Right lobe of liver (tissue), 6 donors: ENCODE measurements at regions not wholly inside any gene's neighbourhood (a gene's known extent, or its start where the extent isn't known, plus 50 kb on each side); places are given as distances from the start of the nearest gene placed in this dataset.

Source experiments
- ATAC-seq, 4 donors: fragments of 200-7000 bp; cut with Tn5 transposase; one replicate each; pipeline ENCODE4 v1.9.1; 2020; ENCODE audit warnings: mild to moderate bottlenecking in 4 of 4, moderate library complexity in 4 of 4
- DNase-seq, 3 donors: peaks; one replicate each; pipeline ENCODE4 v3.0.0-alpha.2; 2020
- H3K27ac ChIP-seq, 3 donors: fragments of 200-600 bp; one replicate each; pipeline ENCODE4 v1.8.0; 2022
- H3K27me3 ChIP-seq, 2 donors: fragments of 200-600 bp; one replicate each; pipeline ENCODE4 v1.8.0; 2022
- H3K36me3 ChIP-seq, 4 donors: fragments of 200-600 bp; sonication (generic) in 1 of 4; one replicate each; pipeline versions ENCODE4 v1.5.1 to v1.8.0; 2017 to 2022; ENCODE audit warnings: control low read depth in 1 of 4
- H3K4me1 ChIP-seq, 4 donors: fragments of 200-600 bp; sonication (generic) in 1 of 4; one replicate each; pipeline versions ENCODE4 v1.5.1 to v1.8.0; 2017 to 2022; ENCODE audit warnings: control low read depth in 1 of 4
- H3K4me3 ChIP-seq, 3 donors: fragments of 200-600 bp; one replicate each; pipeline ENCODE4 v1.8.0; 2022
- H3K9me3 ChIP-seq, 4 donors: fragments of 200-600 bp; sonication (generic) in 1 of 4; one replicate each; pipeline versions ENCODE4 v1.5.1 to v1.8.0; 2017 to 2022; ENCODE audit warnings: control low read depth in 1 of 4
- POLR2A ChIP-seq: fragments of 450-650 bp; IDR thresholded peaks from one replicate; pipeline ENCODE4 v1.6.1; 2017; ENCODE audit warnings: antibody characterized with exemption, mild to moderate bottlenecking
- WGBS: methylation state at CpG from one replicate; pipeline ENCODE4 v1.1.6; 2018; ENCODE audit warnings: low coverage, low lambda C conversion rate; ENCODE audit not compliant: insufficient coverage; ENCODE audit errors: missing lambda C conversion rate; 5-methylcytosine and 5-hydroxymethylcytosine counted together
- intact Hi-C, 2 donors: fragments of 100-400 bp; cut with DNase I; formaldehyde crosslinking; loops; one replicate each; pipeline versions ENCODE4 v1.11.2 to v1.14.1; 2022
- TF ChIP-seq, protein P1 (sequence below), 4 donors: fragments of 200-600 bp in 3 of 4; fragments of 450-650 bp in 1 of 4; IDR thresholded peaks; one replicate each; pipeline versions ENCODE4 v1.5.1 to v1.8.0; 2016 to 2022; ENCODE audit warnings: antibody characterized with exemption in 4 of 4, mild to moderate bottlenecking in 2 of 4
- donor health status: DM: no; HTN: yes; CAD: no.
- donor health status: DM: no; HTN: no; CAD: no.
- donor health status: DM: no; HTN: no; CAD: no.
- donor health status: DM: no; HTN: yes; CAD: no.
- donor health status: DM: no; HTN: yes; CAD: no.

DNA sequence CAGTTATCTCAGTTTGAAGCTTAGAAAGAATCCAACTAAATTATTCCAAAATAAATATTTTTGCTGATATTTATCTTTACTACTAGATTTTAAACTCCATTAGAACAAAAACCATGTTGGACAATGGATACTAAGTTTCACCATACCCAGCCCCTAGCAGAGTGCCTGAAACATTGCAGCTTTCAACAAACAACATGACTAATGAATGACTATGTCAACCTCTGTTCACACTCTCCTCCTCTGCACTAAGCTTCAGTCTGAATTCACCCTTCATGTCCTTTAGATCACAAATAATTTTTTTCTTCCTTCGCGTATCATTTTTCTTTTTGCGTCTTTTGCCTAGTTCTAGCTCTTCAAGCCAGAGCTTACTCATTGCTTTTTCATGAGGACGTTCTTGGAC lies 315.2 kb downstream of the PCDH10 start:
- Histone ChIP-seq H3K4me3 (no peak overlapping the region), H3K27me3 (no peaks in the 10 kb centered on the region), H3K4me1 (no peaks in the 10 kb centered on the region), H3K9me3 (no peaks in the 10 kb centered on the region), H3K36me3 (no peaks in the 10 kb centered on the region), H3K27ac (no peak overlapping the region)
- DNase-seq (no peak), ATAC-seq (no peak)
- TF ChIP-seq, protein P1, sequence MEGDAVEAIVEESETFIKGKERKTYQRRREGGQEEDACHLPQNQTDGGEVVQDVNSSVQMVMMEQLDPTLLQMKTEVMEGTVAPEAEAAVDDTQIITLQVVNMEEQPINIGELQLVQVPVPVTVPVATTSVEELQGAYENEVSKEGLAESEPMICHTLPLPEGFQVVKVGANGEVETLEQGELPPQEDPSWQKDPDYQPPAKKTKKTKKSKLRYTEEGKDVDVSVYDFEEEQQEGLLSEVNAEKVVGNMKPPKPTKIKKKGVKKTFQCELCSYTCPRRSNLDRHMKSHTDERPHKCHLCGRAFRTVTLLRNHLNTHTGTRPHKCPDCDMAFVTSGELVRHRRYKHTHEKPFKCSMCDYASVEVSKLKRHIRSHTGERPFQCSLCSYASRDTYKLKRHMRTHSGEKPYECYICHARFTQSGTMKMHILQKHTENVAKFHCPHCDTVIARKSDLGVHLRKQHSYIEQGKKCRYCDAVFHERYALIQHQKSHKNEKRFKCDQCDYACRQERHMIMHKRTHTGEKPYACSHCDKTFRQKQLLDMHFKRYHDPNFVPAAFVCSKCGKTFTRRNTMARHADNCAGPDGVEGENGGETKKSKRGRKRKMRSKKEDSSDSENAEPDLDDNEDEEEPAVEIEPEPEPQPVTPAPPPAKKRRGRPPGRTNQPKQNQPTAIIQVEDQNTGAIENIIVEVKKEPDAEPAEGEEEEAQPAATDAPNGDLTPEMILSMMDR (IDR thresholded peaks at IDR 0.05) = no peak
- TF ChIP-seq POLR2A = no peak
- intact Hi-C loops = no loop called here
- WGBS = 67% methylated on average over 4 of the region's 4 CpGs

DNA sequence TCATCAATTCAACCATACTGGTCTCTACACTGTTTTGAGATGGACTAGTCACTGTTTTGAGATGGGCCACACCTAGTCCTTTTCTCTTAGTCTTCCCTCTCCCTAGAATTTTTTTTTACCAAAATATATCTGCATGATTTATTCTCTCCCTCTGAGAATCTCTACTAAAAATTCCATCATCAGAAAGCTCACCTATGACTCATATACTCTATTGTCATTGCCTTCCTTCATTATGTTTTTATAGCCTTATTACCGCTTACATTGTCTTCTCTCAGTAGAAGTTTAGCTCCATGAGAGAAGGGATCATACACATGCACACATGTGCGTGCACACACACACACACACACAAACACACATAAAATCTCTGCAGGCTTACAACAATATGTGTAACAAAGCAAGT lies 303.6 kb downstream of the PCDH10 start:
- H3K4me3 ChIP-seq = no peak overlapping the region
- no peak for ATAC-seq
- intact Hi-C loops = no loop called here

DNA sequence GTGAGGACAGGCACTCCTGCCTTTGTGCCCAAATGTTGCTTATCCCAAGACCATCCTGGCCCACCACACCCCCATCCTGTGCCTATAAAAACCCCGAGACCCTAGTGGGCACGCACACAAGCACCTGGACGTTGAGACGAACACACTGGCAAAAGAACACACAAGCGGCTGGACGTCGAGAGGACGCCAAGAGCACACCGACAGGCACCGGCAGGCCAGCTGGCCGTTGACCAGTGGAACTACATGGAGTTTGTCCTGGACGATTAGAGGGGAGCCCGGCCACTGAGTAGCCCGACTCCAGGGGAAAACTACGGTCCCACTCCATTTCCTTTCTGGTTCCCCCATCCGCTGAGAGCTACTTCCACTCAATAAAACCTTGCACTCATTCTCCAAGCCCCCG lies 301.7 kb downstream of the PCDH10 start:
- intact Hi-C loops = no loop called here
- DNase-seq = no peak
- WGBS = 53% methylated on average over 3 of the region's 17 CpGs

More for the DNA sequence above, 303.6 kb downstream of the PCDH10 start:
- Histone ChIP-seq H3K27ac (no peak overlapping the region), H3K36me3 (no peaks in the 10 kb centered on the region), H3K9me3 (no peaks in the 10 kb centered on the region), H3K27me3 (no peaks in the 10 kb centered on the region), H3K4me1 (no peaks in the 10 kb centered on the region)
- WGBS = 78% methylated on average over 2 of the region's 2 CpGs
- TF ChIP-seq, protein P1 (IDR thresholded peaks at IDR 0.05) = no peak
- TF ChIP-seq POLR2A = no peak
- DNase-seq = no peak

DNA sequence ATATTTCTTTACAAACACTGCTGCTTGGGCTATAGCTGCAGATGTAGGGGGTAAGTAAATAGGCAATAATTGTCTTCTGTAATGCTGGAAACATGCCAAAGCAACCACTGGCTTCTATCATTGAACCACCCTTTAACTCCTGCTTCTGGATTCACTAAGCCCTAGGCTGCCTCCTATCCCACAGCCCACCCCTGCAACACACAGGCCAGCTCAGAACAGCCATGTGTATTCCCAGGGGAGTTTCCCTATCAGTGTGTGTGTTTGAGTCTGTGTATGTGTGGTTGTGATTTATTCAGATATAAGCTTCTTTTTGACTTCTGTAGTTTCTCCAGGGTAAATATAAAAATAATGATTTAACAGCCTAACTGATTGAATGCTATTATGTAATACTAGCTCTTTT lies 291.3 kb downstream of the PCDH10 start:
- no peaks in the 10 kb centered on the region for H3K9me3 ChIP-seq
- no peaks in the 10 kb centered on the region for H3K4me1 ChIP-seq
- H3K27ac ChIP-seq = no peak overlapping the region
- H3K36me3 ChIP-seq = no peaks in the 10 kb centered on the region
- intact Hi-C loops = no loop called here
- DNase-seq (no peak), ATAC-seq (no peak)
- TF ChIP-seq, protein P1 (IDR thresholded peaks at IDR 0.05) = no peak
- TF ChIP-seq POLR2A = no peak
- no peaks in the 10 kb centered on the region for H3K27me3 ChIP-seq
- H3K4me3 ChIP-seq = no peak overlapping the region

More for the DNA sequence above, 301.7 kb downstream of the PCDH10 start:
- Histone ChIP-seq H3K4me3 (no peak overlapping the region), H3K36me3 (no peaks in the 10 kb centered on the region), H3K27ac (no peak overlapping the region), H3K4me1 (no peaks in the 10 kb centered on the region), H3K9me3 (no peaks in the 10 kb centered on the region), H3K27me3 (no peaks in the 10 kb centered on the region)
- TF ChIP-seq, protein P1 (IDR thresholded peaks at IDR 0.05) = no peak
- no peak for TF ChIP-seq POLR2A
- no peak for ATAC-seq

DNA sequence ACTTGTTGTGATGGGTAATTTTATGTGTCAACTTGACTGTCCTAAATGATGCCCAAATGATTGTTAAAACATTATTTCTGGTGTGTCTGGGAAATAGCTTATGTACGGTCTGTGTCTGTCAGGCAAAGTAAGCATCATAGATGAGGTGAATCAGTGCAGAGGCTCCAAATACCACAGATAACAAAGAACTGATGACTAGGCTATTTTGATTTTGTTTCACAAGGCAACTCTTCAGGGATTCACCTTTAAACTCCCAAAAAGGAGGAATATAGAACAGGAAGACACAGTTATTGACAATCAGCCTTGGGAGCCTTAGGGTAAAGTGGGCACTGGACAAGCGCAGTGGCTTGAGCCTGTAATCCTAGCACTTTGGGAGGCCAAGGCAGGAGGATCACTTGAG lies 290.7 kb downstream of the PCDH10 start:
- ATAC-seq (no peak), DNase-seq (no peak)
- no peaks in the 10 kb centered on the region for H3K36me3 ChIP-seq
- no peaks in the 10 kb centered on the region for H3K4me1 ChIP-seq
- no peak overlapping the region for H3K4me3 ChIP-seq
- no peaks in the 10 kb centered on the region for H3K9me3 ChIP-seq
- no peaks in the 10 kb centered on the region for H3K27me3 ChIP-seq
- no peak overlapping the region for H3K27ac ChIP-seq
- WGBS = 100% methylated on average over 2 of the region's 2 CpGs
- TF ChIP-seq, protein P1 (IDR thresholded peaks at IDR 0.05) = no peak
- no peak for TF ChIP-seq POLR2A
- intact Hi-C loops = no loop called here
